NT2/D1 (cell line): ENCODE measurements at regions not wholly inside any gene's neighbourhood (a gene's known extent, or its start where the extent isn't known, plus 50 kb on each side); places are given as distances from the start of the nearest gene placed in this dataset.

ENCODE experiments used
- YY1 ChIP-seq: IDR thresholded peaks from 2 replicates; pipeline ENCODE4 v1.6.1; 2011; ENCODE audit not compliant: insufficient read length, insufficient read depth
- ZNF274 ChIP-seq: IDR thresholded peaks from 2 replicates; pipeline ENCODE4 v1.6.1; 2011; ENCODE audit warnings: mild to moderate bottlenecking, low read depth, low read length

DNA sequence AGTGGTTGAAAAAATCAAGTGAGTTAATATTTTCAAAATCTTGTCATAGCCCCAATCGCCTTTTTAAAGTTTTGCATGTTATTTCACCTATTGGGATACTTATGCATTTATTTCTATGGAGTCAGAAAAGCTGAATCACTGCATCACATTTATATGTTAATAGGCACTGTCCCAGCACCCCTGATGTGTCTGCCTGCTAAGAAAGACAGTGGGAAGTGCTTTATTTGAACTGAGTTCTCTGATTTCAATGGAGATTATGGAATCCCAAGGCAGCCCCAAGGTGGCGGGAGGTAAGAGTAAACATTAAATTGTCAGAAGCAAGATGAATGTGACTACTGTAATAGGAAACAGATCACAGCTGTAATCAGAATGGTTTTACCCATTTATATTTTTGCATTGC is 2225.7 kb downstream of the NCAM2 start:
- TF ChIP-seq YY1 (no peak), ZNF274 (no peak)
